ENCODE measurements at regions not wholly inside any gene's neighbourhood (a gene's known extent, or its start where the extent isn't known, plus 50 kb on each side); places are given as distances from the start of the nearest gene placed in this dataset.

DNA sequence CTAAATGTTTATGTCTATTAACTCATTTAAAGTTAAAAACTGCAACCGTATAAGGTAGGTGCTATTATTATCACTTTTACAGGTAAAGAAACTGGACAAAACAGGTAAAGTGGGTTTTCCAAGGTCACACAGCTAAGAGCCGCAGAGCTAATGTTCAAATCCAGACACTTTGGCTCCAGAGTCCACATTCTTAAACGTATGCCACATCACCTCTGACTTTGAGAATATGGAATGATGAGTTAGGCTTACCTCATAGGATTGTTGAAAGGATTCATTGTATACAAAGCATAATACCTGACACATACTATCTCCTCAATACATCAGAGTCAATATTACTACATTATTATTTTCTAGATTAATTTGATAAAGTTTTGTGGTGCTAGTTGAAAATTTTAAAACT, 240.9 kb upstream of the STT3B start:
- no peak for ATAC-seq
- intact Hi-C loops (cut with DNase I), result no loop called here
- TF ChIP-seq, protein P1, sequence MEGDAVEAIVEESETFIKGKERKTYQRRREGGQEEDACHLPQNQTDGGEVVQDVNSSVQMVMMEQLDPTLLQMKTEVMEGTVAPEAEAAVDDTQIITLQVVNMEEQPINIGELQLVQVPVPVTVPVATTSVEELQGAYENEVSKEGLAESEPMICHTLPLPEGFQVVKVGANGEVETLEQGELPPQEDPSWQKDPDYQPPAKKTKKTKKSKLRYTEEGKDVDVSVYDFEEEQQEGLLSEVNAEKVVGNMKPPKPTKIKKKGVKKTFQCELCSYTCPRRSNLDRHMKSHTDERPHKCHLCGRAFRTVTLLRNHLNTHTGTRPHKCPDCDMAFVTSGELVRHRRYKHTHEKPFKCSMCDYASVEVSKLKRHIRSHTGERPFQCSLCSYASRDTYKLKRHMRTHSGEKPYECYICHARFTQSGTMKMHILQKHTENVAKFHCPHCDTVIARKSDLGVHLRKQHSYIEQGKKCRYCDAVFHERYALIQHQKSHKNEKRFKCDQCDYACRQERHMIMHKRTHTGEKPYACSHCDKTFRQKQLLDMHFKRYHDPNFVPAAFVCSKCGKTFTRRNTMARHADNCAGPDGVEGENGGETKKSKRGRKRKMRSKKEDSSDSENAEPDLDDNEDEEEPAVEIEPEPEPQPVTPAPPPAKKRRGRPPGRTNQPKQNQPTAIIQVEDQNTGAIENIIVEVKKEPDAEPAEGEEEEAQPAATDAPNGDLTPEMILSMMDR (IDR thresholded peaks at IDR 0.05), result no peak
- Histone ChIP-seq H3K9me3 (no peaks in the 10 kb centered on the region), H3K36me3 (no peaks in the 10 kb centered on the region), H3K4me1 (peaks cover 18% of the 10 kb centered on the region), H3K27ac (no peak overlapping the region), H3K4me3 (no peak overlapping the region), H3K27me3 (ENCODE audit: low read depth) (no peaks in the 10 kb centered on the region)
- no peak for DNase-seq

DNA sequence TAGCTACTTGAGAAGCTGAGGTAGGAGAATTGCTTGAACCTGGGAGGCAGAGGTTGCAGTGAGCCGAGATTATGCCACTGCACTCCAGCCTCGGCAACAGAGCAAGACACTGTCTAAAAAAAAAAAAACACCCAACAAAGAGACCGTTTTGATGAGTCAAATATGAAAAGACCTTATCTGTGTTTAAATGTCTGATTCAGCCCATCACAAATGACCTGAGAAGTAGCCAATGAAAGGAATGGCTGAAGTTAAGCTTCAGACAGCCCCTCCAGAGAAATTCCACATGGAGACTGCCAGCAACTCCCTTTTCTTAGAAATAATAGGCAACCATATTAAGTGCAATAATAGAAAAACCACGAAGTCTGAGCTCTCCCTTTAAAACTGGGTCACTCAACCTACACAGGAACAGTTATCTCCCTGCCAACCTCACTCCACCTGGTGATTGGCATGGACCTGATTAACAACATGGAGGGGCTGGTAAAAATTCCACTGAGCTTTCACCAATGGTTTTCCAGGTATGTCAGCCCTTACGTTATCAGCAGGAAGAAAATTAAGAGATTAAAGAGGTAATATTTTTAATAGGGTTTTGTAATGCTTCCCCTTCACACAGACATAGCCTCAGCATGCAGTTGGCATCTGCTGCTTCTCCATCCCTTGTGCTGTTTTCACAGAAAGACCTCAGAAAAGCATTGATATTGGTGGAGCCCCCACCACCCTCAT, 238.1 kb upstream of the STT3B start:
- intact Hi-C loops (cut with DNase I), result no loop called here
- TF ChIP-seq, protein P1 (IDR thresholded peaks at IDR 0.05), result no peak
- ATAC-seq, result no peak

DNA sequence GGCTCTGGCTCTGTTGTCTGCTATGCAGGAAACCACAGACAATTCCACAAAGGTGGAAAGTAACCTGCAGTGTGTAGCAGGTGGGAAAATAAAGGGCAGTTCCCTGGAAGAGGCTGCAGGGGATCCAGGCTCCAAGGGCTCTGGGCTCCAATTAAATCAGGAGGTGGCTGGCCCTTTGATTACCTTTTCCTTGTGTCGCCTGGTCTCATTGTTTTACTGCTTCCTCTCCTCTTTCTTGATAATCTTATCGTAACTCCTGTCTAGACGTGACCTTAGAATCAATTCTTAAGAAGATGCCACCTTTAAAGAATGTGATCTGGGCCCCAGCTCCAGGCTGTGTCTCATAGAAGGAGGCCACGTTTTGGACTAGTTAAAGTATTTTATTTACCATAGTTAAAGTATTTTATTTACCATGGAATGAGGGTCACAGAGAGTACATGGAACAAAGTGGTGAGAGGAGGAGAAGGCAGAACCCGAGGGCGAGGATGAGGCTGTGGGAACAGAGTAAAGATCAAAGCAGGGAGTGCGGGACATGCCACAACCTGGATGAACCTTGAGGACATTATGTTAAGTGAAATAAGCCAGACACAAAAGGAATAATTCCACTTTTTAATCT, 237.5 kb upstream of the STT3B start:
- DNase-seq, result no peak
- H3K4me1 ChIP-seq, result peaks cover 2% of the 10 kb centered on the region
- H3K36me3 ChIP-seq, result no peaks in the 10 kb centered on the region
- H3K4me3 ChIP-seq, result no peak overlapping the region
- peaks cover 9% of the 10 kb centered on the region for H3K9me3 ChIP-seq
- TF ChIP-seq, protein P1 (IDR thresholded peaks at IDR 0.05), result no peak
- intact Hi-C loops (cut with DNase I), result no loop called here
- ATAC-seq, result no peak
- H3K27me3 ChIP-seq (ENCODE audit: low read depth), result no peaks in the 10 kb centered on the region
- H3K27ac ChIP-seq, result no peak overlapping the region

More for the DNA sequence above, 238.1 kb upstream of the STT3B start:
- no peak for DNase-seq
- Histone ChIP-seq H3K27me3 (ENCODE audit: low read depth) (no peaks in the 10 kb centered on the region), H3K9me3 (peaks cover 9% of the 10 kb centered on the region), H3K4me1 (peaks cover 2% of the 10 kb centered on the region), H3K4me3 (no peak overlapping the region), H3K27ac (no peak overlapping the region), H3K36me3 (no peaks in the 10 kb centered on the region)

DNA sequence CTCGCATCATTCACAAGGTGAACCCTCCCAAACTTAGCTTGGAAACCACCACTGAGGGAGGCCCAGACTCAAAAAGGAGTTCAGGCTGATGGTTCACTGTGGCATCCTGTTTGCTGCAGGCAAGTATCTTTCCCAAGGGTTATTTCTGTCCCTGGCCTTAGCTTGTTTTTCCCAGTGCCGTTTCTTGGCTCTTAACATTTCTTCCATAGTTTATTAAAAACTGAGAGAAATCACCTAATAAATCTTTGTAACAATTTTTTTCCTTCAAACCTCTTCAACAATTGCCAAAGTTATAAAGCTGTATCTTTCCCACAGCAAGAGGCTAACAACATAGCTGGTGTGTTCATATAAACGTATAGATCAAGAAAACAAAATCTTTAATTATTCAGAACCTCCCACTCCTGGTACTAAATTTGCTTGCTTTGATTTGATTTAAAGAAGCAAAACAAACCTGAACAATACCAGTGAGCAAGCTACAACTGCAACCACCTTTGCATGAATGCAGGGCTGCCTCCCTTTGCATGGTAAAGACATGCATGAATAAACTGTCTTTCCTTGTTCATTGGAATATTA, 234.9 kb upstream of the STT3B start:
- TF ChIP-seq, protein P1 (IDR thresholded peaks at IDR 0.05), result no peak
- no peak overlapping the region for H3K4me3 ChIP-seq
- intact Hi-C loops (cut with DNase I), result no loop called here

DNA sequence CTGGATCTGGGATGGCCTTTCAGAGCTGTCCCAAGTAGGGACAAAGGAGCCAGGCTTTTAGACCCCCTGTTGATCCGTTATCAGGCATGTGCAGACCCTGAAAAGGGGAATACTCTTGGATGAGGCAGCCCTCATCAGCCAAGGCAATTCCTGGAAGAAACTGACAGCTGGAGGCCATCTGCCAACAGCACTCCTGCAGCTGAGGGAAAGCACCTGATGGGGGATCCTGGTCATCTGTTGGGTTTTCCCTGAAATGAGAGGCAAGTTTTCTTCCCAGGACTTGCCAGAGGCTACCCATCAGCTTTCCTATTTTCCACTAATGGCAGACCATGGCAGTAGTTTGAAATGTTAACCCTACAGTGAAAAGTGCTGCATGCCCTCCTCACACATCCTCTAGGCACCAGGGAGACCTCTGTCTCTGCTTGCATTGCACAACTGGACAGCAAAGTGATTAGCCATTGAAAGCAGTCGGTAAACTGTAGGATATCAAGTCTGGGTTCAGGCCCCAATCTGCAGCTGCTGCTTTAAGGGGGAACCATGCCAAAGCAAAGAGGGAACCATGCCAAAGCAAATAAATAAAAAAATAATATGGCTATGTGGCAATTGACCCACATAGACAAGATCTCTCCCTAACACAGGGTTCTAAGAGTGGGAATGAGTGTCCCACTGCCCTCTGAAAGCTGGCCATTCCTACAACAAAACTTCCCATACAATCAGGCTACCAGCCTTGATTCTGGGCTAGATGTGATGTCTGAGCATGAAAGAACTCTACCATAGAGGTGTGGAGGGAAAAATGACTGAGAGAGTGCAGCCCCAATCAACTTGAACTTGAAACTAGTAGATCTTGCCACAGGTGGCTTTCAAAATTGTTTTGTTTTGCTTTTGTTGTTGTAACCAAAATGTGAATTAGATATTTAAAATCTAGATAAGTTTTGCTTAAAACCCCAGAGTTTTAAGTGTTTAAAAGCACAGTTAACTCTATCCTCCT, 232.0 kb upstream of the STT3B start:
- intact Hi-C loops (cut with DNase I), result no loop called here
- Histone ChIP-seq H3K4me1 (peaks cover 12% of the 10 kb centered on the region), H3K27ac (no peak overlapping the region), H3K9me3 (peaks cover 9% of the 10 kb centered on the region), H3K36me3 (no peaks in the 10 kb centered on the region), H3K4me3 (no peak overlapping the region), H3K27me3 (ENCODE audit: low read depth) (no peaks in the 10 kb centered on the region)
- ATAC-seq, result no peak
- TF ChIP-seq, protein P1 (IDR thresholded peaks at IDR 0.05), result no peak
- DNase-seq, result no peak

More for the DNA sequence above, 234.9 kb upstream of the STT3B start:
- DNase-seq, result no peak
- Histone ChIP-seq H3K4me1 (peaks cover 12% of the 10 kb centered on the region), H3K27me3 (ENCODE audit: low read depth) (no peaks in the 10 kb centered on the region), H3K36me3 (no peaks in the 10 kb centered on the region), H3K9me3 (peaks cover 9% of the 10 kb centered on the region), H3K27ac (no peak overlapping the region)
- ATAC-seq, result no peak
